NCI-H2171 treated with DMSO at 0.1 percent for 48 hours (cell line): ENCODE measurements at regions not wholly inside any gene's neighbourhood (a gene's known extent, or its start where the extent isn't known, plus 50 kb on each side); places are given as distances from the start of the nearest gene placed in this dataset.

Experiments
- DNase-seq: peaks from one replicate; lab custom pipeline; 2025; lab: John Stamatoyannopoulos, UW

GRCh38 chr2:172364261-172364660, 63.1 kb upstream of the ITGA6 start:
- no peak for DNase-seq

- no peak for DNase-seq
Observed at GRCh38 chr2:172366596-172367150, 60.7 kb upstream of the ITGA6 start.

GRCh38 chr2:172370821-172371455, 56.4 kb upstream of the ITGA6 start:
- DNase-seq = no peak

GRCh38 chr2:172372436-172372835, 55.0 kb upstream of the ITGA6 start:
- no peak for DNase-seq

GRCh38 chr2:172373076-172373475, 54.3 kb upstream of the ITGA6 start:
- no peak for DNase-seq

- DNase-seq = no peak
Observed at GRCh38 chr2:172373766-172374165, 53.6 kb upstream of the ITGA6 start.

GRCh38 chr2:172374318-172375240, 52.8 kb upstream of the ITGA6 start:
- no peak for DNase-seq

- DNase-seq = no peak
Observed at GRCh38 chr2:172375251-172375650, 52.1 kb upstream of the ITGA6 start.

- no peak for DNase-seq
Observed at GRCh38 chr2:172376016-172376415, 51.4 kb upstream of the ITGA6 start.

GRCh38 chr2:172376505-172377125, 50.8 kb upstream of the ITGA6 start:
- DNase-seq = no peak

GRCh38 chr2:172377408-172377807, 50.0 kb upstream of the ITGA6 start:
- DNase-seq = no peak
